Glomerular visceral epithelial cell (primary cell): ENCODE measurements at regions not wholly inside any gene's neighbourhood (a gene's known extent, or its start where the extent isn't known, plus 50 kb on each side); places are given as distances from the start of the nearest gene placed in this dataset.

Experiments used
- DNase-seq: peaks from one replicate; pipeline ENCODE4 v3.0.0-alpha.2; 2016; ENCODE audit errors: extremely low spot score

DNA sequence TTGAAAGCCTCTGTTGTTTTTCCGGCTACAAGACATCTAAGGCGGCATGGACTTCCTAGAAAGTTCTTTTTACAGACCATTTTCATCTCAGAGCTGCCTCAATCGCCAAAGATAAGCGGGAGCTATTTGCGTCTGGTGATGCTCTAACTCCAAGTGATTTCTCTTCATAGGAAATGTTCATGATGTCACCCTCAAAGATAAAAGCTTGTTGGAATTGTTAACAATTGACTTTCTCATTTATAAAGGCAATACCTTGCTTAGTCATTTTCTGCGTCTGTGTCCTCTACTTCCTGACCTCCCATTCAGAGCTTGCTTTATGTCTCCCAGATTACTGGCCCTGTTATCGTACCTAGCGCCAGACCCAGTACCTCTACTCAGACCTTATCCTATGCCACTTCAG, 259.0 kb upstream of the G2E3 start:
- DNase-seq = no peak

DNA sequence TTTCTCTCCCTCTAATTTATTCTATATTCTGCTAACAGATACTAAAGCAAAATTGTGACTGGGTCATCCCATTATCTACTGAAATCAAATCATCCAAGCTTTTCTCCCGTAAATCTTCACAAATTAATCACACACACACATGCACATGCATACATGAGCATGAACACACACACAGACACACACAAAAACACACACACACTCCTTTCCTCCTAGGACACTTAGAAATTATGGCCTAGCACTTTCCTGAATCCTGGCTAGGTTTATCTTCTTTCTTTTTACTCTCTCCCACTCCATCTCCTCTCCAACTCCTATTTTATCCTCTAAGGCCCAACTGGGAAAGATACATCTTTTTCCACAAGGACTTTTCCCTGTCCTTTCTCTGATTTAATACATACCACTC, 255.6 kb upstream of the G2E3 start:
- no peak for DNase-seq

DNA sequence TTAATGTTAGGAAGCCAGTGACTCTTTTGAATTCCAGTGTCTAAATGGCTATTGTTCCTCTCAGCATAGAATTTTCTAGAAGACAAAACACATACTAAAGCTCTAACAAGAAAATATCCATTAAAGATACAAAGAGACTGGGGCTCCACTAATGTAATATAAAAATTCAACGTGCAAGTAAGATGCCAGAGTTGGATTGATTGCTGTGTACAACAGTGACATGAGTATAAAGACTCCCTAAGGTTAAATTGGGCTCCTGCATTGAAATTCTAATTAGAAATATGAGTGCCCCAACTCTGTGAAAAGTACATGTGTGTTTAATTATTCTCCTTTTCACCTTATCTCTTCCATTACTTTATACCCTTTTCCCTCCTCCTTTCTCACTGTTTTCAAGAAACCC, 253.6 kb upstream of the G2E3 start:
- no peak for DNase-seq

DNA sequence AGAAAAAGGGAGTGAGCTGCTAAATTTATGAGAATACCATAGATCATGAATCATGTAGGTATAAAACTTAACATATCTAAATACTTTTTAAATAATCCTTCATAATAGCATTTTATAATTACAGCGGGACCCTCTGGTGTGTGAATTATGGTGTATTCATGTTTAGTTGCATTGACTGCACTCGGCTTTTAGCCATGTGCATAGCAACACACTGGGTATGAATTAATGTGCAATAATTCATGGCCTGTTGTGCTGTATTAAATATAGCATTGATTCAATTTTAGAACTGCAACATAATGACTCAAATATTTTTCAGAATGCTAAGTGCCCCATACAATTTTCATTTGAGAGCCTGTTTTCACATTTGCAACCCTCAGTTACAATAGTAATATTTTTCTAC, 249.6 kb upstream of the G2E3 start:
- no peak for DNase-seq

DNA sequence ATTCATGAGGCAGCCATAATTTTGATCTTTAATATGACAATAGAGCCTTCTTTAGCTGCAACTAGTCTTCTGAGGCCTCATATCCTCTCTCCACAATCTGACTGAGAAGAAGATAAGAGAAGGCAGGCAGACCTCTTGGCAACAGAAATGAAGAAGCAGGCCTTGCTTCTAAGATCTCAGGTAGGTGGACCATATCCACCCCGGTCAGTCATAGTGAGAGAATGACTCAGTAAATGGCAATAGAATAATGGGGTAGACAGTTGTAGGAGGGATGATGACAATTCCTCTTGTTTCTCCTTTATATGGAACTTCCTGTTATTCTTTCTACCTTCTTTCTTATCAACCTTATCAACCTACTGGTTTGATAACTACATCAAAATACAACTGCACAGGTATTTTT, 246.7 kb upstream of the G2E3 start:
- no peak for DNase-seq

DNA sequence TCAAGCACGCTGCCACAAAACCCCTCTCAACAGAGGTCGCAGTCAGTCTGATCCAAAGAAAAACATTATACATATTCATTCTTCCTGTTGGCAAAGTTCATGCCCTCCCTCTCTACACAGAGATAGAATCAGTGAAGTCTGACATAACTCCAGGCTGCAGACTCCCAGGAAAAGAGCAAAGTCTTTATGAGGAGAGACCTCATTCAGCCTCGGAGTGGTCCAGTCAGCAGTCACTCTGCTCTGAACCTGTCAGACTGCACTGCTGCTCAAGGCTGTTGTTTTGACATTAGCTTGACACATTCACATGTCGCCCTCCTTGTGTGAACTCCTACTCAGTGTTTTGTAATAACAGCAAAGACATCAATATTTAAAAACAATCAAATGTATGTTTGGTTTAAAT, 241.2 kb upstream of the G2E3 start:
- no peak for DNase-seq

DNA sequence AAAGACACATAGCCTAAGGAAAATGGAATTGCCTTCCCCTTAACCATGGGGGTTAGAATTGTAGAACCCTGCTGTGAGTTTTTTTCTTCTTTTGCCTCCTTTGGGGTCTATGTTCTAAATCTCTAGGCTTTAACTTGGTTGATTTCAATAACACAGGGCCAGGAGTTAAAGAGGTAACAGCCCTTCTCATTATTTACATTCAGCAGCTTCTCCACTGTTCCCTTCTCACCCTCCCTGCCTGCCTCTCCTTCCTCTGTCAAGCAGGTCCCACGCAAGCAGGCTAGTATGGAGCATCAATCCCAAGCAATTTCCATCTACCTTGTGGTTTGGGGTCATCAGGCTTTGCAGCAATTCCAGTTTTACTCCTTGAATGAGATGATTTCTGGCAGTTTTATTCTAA, 236.1 kb upstream of the G2E3 start:
- no peak for DNase-seq

DNA sequence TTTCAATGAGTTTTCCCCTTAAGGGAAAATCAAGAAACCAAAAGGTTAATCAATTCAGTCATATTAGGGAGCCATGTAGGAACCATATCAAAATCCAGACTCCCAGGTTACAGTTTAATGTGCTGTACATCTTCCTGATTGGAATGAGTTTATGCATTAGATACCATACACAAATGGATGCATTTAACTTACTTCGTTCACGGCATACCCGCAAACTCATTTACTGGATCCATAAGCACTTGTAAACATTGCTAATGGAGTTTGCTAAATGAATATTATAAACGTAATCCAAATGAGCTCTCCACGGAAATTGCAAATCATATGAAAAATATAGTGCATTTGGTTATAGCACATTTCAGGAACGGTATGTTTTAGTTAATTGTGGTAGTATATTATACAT, 228.9 kb upstream of the G2E3 start:
- no peak for DNase-seq

DNA sequence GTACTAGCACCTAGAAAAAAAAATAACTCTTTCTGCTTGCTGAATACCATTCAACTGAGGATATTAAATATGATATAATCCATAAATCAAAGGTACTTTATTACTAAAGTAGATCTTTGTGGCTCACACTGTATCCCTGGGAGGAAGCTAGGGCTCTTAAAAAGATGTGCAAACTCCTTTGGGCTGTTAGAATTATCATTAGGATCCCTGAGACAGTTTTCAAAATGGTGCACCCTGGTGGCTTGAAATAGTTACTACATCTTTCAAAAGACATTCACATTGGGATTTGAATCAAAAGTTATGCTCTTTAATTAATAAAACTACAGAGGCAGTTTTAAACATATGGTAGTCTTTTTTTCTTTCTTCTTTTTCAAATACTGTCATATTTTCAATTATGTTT, 228.5 kb upstream of the G2E3 start:
- peak; percentile 6 for DNase-seq

DNA sequence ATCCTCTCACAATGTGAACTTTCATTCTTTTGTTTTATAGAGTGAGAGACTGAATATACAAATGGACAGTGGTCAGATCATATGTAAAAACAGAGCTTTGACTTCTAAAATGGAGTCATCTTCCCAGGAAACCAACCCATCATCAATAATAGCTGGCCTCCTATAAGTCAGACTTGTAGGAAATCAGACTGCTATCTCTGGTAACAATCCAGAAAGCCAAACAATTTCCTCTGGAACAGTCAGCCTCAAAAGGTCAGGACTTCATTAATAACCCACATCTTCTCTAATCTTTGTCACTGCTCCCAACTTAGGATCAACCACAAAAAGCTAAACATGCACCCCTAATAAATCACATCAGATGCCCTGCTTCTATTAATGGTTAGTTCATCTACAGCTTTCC, 227.9 kb upstream of the G2E3 start:
- DNase-seq = no peak

DNA sequence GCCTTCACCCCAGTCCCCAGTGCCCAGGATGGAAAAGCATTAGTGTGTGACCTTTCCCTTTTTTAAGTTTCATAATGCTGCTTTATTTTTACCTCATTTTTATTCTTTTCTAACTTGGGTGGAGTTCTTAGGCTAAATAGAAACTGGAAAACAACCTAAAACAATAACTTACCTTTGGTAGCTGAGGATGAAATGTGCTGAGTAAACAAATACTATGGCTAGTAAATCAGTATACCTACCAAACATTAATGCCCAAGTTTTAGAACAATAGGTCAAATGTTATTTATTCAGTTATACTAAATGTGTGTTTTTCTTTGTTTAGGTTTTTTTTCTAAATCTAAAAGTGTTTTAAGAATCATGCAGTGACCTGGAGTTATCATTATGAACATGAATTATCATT, 226.6 kb upstream of the G2E3 start:
- DNase-seq = no peak

DNA sequence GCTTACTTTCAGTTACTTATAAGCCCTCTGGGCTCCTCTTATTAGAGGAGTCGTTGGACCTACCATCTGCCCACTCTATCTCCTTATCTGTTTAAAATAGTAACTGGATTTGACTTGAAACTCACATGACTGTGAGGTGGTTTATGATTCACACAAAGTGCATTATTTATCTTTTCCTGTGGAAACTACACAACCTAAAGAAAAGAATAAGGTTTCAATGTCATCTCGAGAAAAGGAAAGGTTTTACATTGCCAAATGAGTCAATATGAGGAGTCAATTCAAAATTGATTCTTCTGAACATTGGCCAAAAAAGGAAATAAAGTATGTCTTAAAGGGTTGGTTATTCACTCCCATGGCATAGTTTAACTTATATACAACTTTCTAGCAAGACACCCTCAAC, 225.0 kb upstream of the G2E3 start:
- no peak for DNase-seq

DNA sequence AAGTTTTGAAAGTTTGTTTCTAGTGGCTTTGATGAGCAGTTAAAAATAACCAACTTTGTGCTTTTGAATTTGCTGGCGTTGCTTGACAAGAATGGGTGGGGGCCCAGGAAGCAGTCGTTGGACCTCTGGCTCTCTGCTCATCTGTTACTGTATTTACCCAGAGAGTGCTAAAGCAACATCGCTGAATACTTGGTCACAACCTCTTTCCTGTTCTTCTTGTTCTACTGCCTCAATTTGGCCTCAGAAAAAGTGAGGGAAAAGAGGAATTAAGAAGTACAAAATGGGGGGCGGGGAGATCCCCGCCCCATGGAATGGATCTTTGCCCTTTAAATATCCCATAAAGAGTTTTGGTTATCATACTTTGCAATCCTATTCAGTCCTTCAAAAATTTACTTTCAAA, 221.5 kb upstream of the G2E3 start:
- no peak for DNase-seq

DNA sequence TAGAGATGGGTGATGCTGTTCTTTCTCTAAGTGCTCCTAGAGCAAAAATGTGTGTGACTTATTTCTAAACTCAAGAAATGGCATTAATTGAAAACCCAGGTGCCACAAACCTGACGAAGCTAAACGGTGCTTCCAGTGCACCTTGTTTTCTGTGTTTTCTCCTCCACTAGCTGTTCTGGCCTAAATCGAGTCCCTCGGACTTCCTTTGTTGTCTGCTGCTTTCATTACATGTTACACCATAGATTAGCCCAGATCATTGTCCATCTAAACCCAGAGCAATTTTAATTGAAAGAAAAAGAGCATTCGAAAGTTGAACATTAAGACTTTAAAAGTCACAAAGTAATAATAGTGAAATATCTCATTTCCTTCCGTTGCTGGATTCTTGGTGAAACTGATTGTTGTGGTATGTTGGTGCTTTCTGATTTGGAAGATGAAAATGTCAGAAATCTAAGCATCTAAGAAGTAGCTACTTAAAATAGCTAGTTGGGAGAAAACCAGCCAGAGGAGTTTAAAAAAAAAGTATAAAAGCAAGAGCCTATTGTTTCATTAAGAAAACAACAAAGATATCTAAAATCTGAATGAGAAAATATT, 219.6 kb upstream of the G2E3 start:
- no peak for DNase-seq

DNA sequence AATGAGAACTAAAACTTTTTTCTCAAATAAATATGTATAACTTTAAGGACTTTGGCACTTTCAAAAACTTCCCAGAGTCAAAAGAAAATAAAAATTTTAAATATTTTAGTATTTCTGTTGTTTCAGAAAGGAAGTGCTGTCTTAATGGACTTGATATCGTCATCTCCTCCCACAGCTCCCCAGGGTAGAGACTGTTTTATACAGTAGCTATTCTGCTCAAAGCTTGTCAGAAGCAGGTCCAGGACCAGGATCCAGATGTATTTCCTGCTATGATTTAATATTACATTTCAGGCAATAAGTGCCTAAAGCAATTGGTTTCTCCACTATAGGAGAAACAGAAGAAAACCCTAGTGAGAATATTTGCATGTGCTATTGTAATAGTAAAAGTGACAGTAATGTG, 218.5 kb upstream of the G2E3 start:
- DNase-seq = no peak

DNA sequence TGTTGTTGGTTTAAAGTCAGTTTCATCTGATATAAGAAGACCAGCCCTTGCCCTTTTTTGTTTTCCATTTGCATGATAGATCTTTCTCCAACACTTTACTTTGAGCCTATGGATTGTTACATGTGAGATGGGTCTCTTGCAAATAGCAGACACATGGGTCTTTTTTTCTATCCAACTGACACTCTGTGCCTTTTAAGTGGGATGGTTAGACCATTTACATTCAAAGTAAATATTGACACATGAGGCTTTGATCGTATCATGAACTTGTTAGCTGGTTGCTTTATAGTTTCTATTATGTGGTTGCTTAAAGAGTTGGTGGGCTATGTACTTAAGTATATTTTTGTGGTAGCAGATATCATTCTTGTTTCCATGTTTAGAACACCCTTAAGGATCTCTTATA, 213.4 kb upstream of the G2E3 start:
- no peak for DNase-seq

DNA sequence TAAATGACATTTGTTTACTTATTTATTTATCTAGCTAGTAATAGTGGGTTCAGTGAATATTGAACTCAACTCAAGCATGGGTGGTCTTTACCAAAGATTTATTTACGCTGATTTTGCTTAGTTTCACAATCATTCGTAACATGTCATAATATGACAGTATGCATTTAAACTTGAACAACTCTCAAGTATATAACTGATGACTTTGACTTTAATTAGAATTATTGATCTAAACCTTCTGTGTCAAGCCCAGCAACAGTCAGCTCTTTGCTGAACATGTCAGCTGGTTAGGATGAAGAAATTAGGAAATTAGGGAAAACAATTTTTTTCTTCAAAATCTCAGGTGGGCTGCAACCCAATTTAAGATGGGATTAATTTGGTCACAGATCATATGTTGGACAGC, 210.5 kb upstream of the G2E3 start:
- no peak for DNase-seq

DNA sequence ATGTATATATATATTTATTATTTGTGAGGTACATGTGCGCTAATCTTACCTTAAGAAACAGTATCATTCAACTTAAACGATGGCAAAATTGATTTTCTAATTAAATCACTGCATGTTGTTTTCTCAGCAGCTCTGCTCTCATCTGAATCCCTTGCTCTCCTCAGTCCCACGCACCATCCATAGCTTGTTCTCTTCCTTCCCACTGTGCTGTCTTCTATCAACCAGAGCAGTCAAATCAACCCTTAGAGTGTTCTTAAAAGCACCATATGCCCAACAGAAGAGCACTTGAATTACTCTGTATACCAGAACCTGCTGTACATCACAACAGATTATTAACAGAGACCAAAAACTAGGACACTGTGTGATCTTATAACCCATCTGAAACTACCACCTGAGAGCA, 209.4 kb upstream of the G2E3 start:
- DNase-seq = no peak

DNA sequence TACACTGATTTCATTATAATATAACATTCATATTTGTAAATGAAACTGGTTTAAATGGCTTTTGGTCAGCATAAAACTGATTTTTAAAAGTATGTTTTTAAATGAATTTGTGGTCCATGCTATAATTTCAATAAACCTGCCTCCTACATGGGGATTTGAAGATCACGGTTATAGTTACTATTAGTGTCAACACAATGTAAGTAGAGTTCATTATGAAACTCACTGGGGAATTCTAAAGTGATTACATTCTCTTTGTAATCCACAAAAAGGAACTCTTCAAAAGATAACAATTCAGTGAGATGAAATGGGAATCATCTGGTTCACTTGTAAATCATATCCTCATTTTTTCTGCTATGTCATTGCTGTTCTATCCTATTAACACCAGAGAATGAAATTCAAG, 204.5 kb upstream of the G2E3 start:
- no peak for DNase-seq

DNA sequence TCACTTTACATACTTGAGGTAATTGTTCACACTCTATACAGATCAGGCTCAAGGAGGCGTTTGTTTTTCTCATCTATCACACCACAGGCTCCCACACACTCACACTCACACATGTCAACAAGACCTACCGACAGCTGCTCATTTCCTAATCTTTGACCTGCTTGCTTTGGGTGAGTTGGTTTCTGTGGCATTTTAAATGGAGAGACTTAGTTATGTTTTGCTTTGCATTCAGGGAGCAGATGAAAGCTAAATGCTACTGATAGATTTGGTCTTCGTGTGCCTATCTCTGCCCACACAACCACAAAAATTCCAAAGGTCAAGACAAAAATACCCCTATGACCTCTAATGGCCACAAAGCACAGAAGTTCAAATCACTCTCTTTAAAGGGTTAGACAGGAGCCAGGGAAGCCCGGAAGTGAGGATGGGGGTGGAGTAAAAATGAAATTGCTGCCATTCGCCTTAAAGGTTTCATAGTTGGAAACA, 203.5 kb upstream of the G2E3 start:
- DNase-seq = no peak

DNA sequence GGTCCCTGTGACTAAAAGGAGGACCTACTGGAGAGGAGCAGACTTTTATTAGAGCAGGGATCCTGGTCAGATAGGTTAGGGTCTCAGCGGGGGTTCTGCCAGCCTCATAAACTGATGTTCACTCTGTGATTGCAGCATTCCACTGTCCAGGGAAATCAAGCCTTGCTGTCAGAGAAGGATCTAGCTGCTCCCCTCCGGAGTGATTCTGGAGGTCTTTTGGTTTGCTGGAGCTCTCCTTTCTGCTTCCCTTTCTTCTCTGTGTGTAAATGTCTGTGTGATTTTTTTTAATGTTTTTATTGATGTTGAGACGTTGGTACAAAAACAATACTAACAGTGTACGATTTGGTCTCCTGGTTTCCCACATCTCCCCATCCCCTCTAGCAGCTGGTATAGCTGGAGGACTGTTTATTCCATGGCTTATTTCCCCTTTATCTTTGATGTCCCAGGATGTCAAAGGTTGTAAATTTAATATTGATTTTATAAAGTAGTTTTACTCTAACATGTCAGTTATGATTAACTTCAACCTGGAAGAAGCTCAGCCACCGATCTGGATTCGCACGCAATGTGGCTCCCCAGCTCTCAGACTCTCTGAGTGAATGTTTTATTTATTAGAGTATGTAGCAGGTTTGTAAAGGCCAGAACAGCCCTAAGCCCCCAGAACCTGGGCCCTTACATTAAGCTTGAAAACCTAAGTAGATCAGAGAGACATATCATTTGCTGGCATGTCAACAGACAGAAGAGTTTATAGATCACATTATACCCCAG, 202.3 kb upstream of the G2E3 start:
- no peak for DNase-seq

DNA sequence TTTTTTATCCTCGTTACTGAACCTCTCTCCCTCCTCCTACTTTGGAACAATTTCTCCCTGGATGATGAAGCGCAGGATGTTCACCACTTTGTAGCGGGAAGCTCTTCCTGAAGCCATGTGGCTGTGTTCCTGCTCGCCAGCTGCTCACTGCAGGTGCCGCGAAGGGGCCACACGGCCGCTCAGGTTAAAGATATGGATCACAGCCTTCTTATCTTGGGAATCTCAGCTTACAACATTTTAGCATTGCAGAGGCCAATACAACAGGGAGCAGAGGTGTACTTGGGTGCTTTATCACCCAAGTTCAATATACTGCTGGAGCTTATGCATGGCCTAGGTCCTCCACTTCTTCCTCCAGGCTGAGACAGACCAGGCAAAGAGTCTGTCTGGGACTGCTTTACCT, 201.2 kb upstream of the G2E3 start:
- no peak for DNase-seq

DNA sequence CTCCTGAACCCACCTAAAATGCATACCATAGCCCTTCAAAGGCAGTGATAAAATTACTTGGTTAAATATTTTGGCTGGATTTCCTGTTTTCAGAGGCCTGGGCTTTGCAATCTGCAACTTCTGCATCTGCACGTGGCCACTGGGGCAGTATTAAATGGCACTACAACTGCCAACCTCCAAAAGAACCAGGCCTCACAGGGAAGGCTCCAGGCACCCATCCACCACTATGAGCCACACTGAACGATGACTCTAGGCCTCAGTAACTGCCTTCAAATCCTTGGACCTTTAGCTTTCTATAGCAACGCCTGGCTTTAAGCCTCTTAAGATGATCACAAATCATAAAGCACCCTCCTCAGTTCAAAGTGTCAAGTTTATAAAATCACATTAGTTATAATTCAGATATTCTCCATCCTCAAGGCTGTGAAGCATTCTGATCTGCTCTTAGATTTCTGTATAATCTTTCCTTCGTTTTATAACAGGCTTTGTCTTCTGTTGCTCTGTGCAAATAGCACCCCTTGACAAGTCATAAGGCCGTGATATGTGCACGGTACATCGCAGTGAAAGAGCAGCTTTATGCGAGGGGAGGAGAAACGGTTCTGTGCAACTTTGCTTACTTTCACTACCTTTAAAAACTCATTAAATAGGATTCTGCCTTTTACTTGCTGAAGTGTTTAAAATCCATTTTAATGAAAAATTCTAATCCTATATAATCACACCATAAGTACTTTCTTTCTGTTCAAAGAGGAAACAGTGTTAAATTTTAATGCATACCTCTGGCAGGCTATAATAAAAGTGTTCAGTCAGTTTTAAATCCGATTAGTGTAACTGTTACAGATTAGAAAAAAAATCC, 196.4 kb upstream of the G2E3 start:
- no peak for DNase-seq
